ENCODE measurements at regions not wholly inside any gene's neighbourhood (a gene's known extent, or its start where the extent isn't known, plus 50 kb on each side); places are given as distances from the start of the nearest gene placed in this dataset.

DNA sequence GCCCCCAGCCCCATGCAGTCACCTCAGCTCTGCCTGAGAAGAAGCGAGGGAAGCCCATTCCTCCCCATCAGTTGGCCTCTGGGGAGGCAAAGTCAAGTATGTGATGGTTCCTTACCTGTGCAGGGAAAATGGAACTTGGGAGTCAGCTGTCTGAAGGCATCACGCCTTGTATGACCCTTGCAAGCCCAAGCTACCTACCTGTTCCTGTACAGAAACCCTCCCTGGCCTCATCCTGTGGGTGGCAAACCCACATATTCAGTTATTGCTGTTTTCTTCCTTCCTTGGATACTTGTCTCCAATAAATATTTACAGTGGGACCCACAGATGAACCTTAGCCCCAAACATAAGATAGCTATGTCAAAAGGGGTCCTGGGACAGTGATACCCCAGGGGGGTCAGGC, 92.2 kb upstream of the MLN start:
- Mint-ChIP-seq H3K27me3 (ENCODE audit: low read depth) (peaks cover 27% of the 10 kb centered on the region), H3K4me3 (no peak overlapping the region)

More for the DNA sequence above, 92.2 kb upstream of the MLN start:
- Mint-ChIP-seq H3K9me3 (no peaks in the 10 kb centered on the region), H3K4me1 (peaks cover 10 to 12% of the 10 kb centered on the region in 2 experiments; a peak in 3 of 4 replicates), H3K36me3 (ENCODE audit: insufficient read depth in 1 of 3, low read depth in 3 of 3) (no peaks in the 10 kb centered on the region), H3K27ac (no peak overlapping the region)
- Histone ChIP-seq H3K9me3 (ENCODE audit: control insufficient read depth, low read depth, low read length) (no peaks in the 10 kb centered on the region), H3K4me2 (ENCODE audit: insufficient read depth, insufficient read length, low read length) (no peak overlapping the region), H3T11ph (ENCODE audit: low read length) (no peak overlapping the region), H3K27ac (ENCODE audit: insufficient read length, low read depth, low read length) (no peak overlapping the region), H3K23me2 (ENCODE audit: insufficient read length, low read depth, low read length, poor library complexity, severe bottlenecking) (no peaks in the 10 kb centered on the region), H3K56ac (ENCODE audit: insufficient read length, low read depth, low read length) (no peak overlapping the region), H2BK15ac (ENCODE audit: low read depth, low read length) (no peak overlapping the region), H3K4me1 (ENCODE audit: insufficient read depth, low read length) (no peaks in the 10 kb centered on the region), H3K23ac (ENCODE audit: insufficient read length, low read depth, low read length) (no peak overlapping the region), H2BK12ac (ENCODE audit: insufficient read length, low read depth, low read length) (no peak overlapping the region), H2BK20ac (ENCODE audit: low read depth, low read length, poor library complexity, severe bottlenecking) (no peak overlapping the region), H4K5ac (ENCODE audit: insufficient read length, low read depth, low read length) (no peak overlapping the region), H3K18ac (ENCODE audit: insufficient read length, low read depth, low read length) (no peak overlapping the region), H3K4ac (ENCODE audit: low read depth, low read length) (no peak overlapping the region), H3K27me3 (ENCODE audit: insufficient read depth, low read length) (no peaks in the 10 kb centered on the region), H3K14ac (ENCODE audit: insufficient read depth, low read length) (no peak overlapping the region), H2BK5ac (ENCODE audit: insufficient read length, low read length) (no peak overlapping the region), H4K91ac (ENCODE audit: insufficient read length, low read depth, low read length) (no peak overlapping the region), H3K9ac (ENCODE audit: extremely low read depth, insufficient read length, low read length) (no peak overlapping the region), H2BK120ac (ENCODE audit: low read depth, low read length, poor library complexity, severe bottlenecking) (no peak overlapping the region), H2AK5ac (ENCODE audit: insufficient read length, low read length) (no peak overlapping the region), H3K79me2 (ENCODE audit: insufficient read depth, low read length) (no peaks in the 10 kb centered on the region), H4K20me1 (ENCODE audit: control insufficient read depth, insufficient read depth, insufficient read length) (no peaks in the 10 kb centered on the region), H4K8ac (replicated peaks; ENCODE audit: insufficient read length, low read depth, low read length) (no peak overlapping the region), H3K79me1 (ENCODE audit: insufficient read depth, low read depth, low read length, poor library complexity, severe bottlenecking) (no peaks in the 10 kb centered on the region), H2AFZ (ENCODE audit: low read length) (no peak overlapping the region)
- TF ChIP-seq CTCF (conservative IDR thresholded peaks at IDR 0.05): no peak
- no peak for DNase-seq
- whole genome bisulfite sequencing (ENCODE audit: extremely low coverage, insufficient read length, low lambda C conversion rate): no CpG with 5 or more reads among the region's 2 CpGs

Measured in H9 (cell line).